SH-SY5Y (cell line): ENCODE measurements at regions not wholly inside any gene's neighbourhood (a gene's known extent, or its start where the extent isn't known, plus 50 kb on each side); places are given as distances from the start of the nearest gene placed in this dataset.

ENCODE experiments used
- GATA2 ChIP-seq: IDR thresholded peaks from 2 replicates; pipeline ENCODE4 v1.6.1; 2011; ENCODE audit warnings: mild to moderate bottlenecking, low read depth, low read length
- GATA3 ChIP-seq: IDR thresholded peaks from 2 replicates; pipeline ENCODE4 v1.6.1; 2011; ENCODE audit warnings: low read depth, mild to moderate bottlenecking, low read length, moderate library complexity

- TF ChIP-seq GATA3 (no peak), GATA2 (no peak)
Observed at GRCh38 chr2:219759801-219760200, 132.4 kb downstream of the SLC4A3 start.
